ENCODE measurements at regions not wholly inside any gene's neighbourhood (a gene's known extent, or its start where the extent isn't known, plus 50 kb on each side); places are given as distances from the start of the nearest gene placed in this dataset.

DNA sequence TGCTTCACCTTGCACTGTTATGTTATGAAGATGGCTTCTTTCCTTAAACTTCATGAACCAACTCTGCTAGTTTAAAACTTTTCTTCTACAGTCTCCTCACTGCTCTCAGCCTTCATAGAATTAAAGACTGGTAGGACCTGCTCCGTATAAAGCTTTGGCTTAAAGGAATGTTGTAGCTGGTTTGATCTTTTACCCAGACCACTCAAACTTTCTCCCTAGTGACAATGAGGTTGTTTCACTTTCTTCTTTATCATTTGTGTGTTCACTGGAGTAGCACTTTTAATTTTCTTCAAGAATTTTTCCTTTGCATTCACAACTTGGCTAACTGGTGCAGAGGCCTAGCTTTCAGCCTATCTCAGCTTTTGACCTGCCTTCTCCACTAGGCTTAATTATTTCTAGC is 316.4 kb upstream of the RNF32 start:
- TF ChIP-seq, protein P1, sequence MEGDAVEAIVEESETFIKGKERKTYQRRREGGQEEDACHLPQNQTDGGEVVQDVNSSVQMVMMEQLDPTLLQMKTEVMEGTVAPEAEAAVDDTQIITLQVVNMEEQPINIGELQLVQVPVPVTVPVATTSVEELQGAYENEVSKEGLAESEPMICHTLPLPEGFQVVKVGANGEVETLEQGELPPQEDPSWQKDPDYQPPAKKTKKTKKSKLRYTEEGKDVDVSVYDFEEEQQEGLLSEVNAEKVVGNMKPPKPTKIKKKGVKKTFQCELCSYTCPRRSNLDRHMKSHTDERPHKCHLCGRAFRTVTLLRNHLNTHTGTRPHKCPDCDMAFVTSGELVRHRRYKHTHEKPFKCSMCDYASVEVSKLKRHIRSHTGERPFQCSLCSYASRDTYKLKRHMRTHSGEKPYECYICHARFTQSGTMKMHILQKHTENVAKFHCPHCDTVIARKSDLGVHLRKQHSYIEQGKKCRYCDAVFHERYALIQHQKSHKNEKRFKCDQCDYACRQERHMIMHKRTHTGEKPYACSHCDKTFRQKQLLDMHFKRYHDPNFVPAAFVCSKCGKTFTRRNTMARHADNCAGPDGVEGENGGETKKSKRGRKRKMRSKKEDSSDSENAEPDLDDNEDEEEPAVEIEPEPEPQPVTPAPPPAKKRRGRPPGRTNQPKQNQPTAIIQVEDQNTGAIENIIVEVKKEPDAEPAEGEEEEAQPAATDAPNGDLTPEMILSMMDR (IDR thresholded peaks at IDR 0.05), result no peak
- no peak for TF ChIP-seq POLR2A (IDR thresholded peaks at IDR 0.05)
- no peak for TF ChIP-seq POLR2AphosphoS5 (IDR thresholded peaks at IDR 0.05)
